Keratinocyte (primary cell): ENCODE measurements at regions not wholly inside any gene's neighbourhood (a gene's known extent, or its start where the extent isn't known, plus 50 kb on each side); places are given as distances from the start of the nearest gene placed in this dataset.

Experiments used
- DNase-seq: peaks from one replicate; pipeline ENCODE4 v3.0.0-alpha.2; 2011; ENCODE audit warnings: low read depth, missing footprints, low spot score
- FAIRE-seq: peaks from 2 replicates; lab custom pipeline; 2011; peaks lifted over from hg19 to GRCh38; lab: Jason Lieb, UNC
- H2AFZ ChIP-seq: 2 replicates; pipeline ENCODE4 v1.6.0; 2012; ENCODE audit warnings: low read length, control low read depth, inconsistent platforms; ENCODE audit not compliant: control insufficient read depth
- H3K27ac ChIP-seq: 2 replicates; pipeline ENCODE4 v1.5.1; 2011; ENCODE audit warnings: low read length; ENCODE audit not compliant: control insufficient read depth, insufficient read depth
- H3K27me3 ChIP-seq: 3 replicates; pipeline ENCODE4 v1.6.0; 2011; ENCODE audit warnings: low read length; ENCODE audit not compliant: control insufficient read depth, insufficient read depth; ENCODE audit errors: extremely low read depth
- H3K36me3 ChIP-seq, 2 experiments: 2 replicates in 1 of 2; 3 replicates in 1 of 2; pipeline ENCODE4 v1.5.1; 2011; ENCODE audit warnings: low read length in 2 of 2, mild to moderate bottlenecking in 1 of 2; ENCODE audit not compliant: control insufficient read depth in 2 of 2, insufficient read depth in 2 of 2; ENCODE audit errors: extremely low read depth in 1 of 2
- H3K4me1 ChIP-seq: 3 replicates; pipeline ENCODE4 v1.5.1; 2011; ENCODE audit warnings: low read length; ENCODE audit not compliant: control insufficient read depth, insufficient read depth; ENCODE audit errors: extremely low read depth
- H3K4me2 ChIP-seq: 3 replicates; pipeline ENCODE4 v1.6.0; 2011; ENCODE audit warnings: low read depth, low read length; ENCODE audit not compliant: control insufficient read depth, insufficient read depth; ENCODE audit errors: extremely low read depth
- H3K4me3 ChIP-seq, 3 experiments: fragments of 200-600 bp in 1 of 3; sonication (generic) in 1 of 3; 2 replicates in 2 of 3; 3 replicates in 1 of 3; pipeline ENCODE4 v1.5.1; 2011 to 2016; ENCODE audit warnings: low read length in 3 of 3, mild to moderate bottlenecking in 3 of 3, control low read depth in 2 of 3, inconsistent platforms in 1 of 3, low read depth in 1 of 3, mixed read lengths in 1 of 3, mixed run types in 1 of 3, moderate library complexity in 1 of 3; ENCODE audit not compliant: control insufficient read depth in 2 of 3, insufficient read depth in 2 of 3; ENCODE audit errors: extremely low read depth in 1 of 3
- H3K79me2 ChIP-seq: 2 replicates; pipeline ENCODE4 v1.6.0; 2012; ENCODE audit warnings: low read length; ENCODE audit not compliant: control insufficient read depth, insufficient read depth
- H3K9ac ChIP-seq: 3 replicates; pipeline ENCODE4 v1.6.0; 2011; ENCODE audit warnings: low read length; ENCODE audit not compliant: control insufficient read depth, insufficient read depth; ENCODE audit errors: extremely low read depth
- H3K9me1 ChIP-seq: 3 replicates; pipeline ENCODE4 v1.6.0; 2011; ENCODE audit warnings: low read length; ENCODE audit not compliant: control insufficient read depth, insufficient read depth; ENCODE audit errors: extremely low read depth
- H3K9me3 ChIP-seq: 2 replicates; pipeline ENCODE4 v1.5.1; 2012; ENCODE audit warnings: low read depth, low read length; ENCODE audit not compliant: control insufficient read depth
- H4K20me1 ChIP-seq: 3 replicates; pipeline ENCODE4 v1.6.0; 2011; ENCODE audit warnings: low read length; ENCODE audit not compliant: control insufficient read depth, insufficient read depth; ENCODE audit errors: extremely low read depth
- CTCF ChIP-seq, 3 experiments: IDR thresholded peaks in 1 of 3; conservative IDR thresholded peaks in 1 of 3; optimal IDR thresholded peaks in 1 of 3; 2 replicates in 2 of 3; 3 replicates in 1 of 3; pipeline versions ENCODE3 to v1.5.1; 2011; ENCODE audit warnings: low read length in 3 of 3, mild to moderate bottlenecking in 3 of 3, moderate library complexity in 2 of 3, control low read depth in 1 of 3, inconsistent platforms in 1 of 3; ENCODE audit not compliant: insufficient read depth in 2 of 3; ENCODE audit errors: extremely low read depth in 1 of 3
- EZH2 ChIP-seq: IDR thresholded peaks from one replicate; pipeline ENCODE4 v1.6.1; 2012; ENCODE audit warnings: inconsistent platforms, mild to moderate bottlenecking, low read length, moderate library complexity
- dilution Hi-C: fragments of 300-500 bp; cut with MboI; formaldehyde crosslinking; loops from one replicate; pipeline ENCODE4 v1.7.0; 2020; ENCODE audit warnings: low sequenced_read_pairs; ENCODE audit not compliant: extremely low pct_ligation_motif_present

- Histone ChIP-seq H3K36me3 (no peaks in the 10 kb centered on the region), H3K27ac (no peak overlapping the region), H3K4me1 (peaks cover 12% of the 10 kb centered on the region), H3K9me1 (no peaks in the 10 kb centered on the region), H3K4me3 (no peak overlapping the region), H3K9ac (no peak overlapping the region), H3K9me3 (no peaks in the 10 kb centered on the region), H3K4me2 (no peak overlapping the region), H4K20me1 (no peaks in the 10 kb centered on the region), H3K79me2 (no peaks in the 10 kb centered on the region), H2AFZ (no peak overlapping the region), H3K27me3 (no peaks in the 10 kb centered on the region)
- TF ChIP-seq EZH2 = no peak
- TF ChIP-seq CTCF (optimal IDR thresholded peaks at IDR 0.05 in 1 of 3, IDR thresholded peaks at IDR 0.05 in 1 of 3, conservative IDR thresholded peaks at IDR 0.05 in 1 of 3; ENCODE audit: extremely low read depth in 1 of 3, insufficient read depth in 2 of 3, low read length in 3 of 3) = no peak
- no peak for DNase-seq
- no peak for FAIRE-seq
- dilution Hi-C loops = no loop called here
These were observed 196.5 kb downstream of the FAM76B start for GRCh38 chr11:95593111-95593510.

GRCh38 chr11:95592471-95592870 is 197.1 kb downstream of the FAM76B start:
- no peak for DNase-seq
- Histone ChIP-seq H3K9me3 (no peaks in the 10 kb centered on the region), H3K9me1 (no peaks in the 10 kb centered on the region), H3K36me3 (no peaks in the 10 kb centered on the region), H4K20me1 (no peaks in the 10 kb centered on the region), H3K4me2 (no peak overlapping the region), H3K79me2 (no peaks in the 10 kb centered on the region), H3K27ac (no peak overlapping the region), H2AFZ (no peak overlapping the region), H3K4me1 (peaks cover 12% of the 10 kb centered on the region), H3K27me3 (no peaks in the 10 kb centered on the region), H3K9ac (no peak overlapping the region), H3K4me3 (no peak overlapping the region)
- dilution Hi-C loops = no loop called here
- TF ChIP-seq CTCF (optimal IDR thresholded peaks at IDR 0.05 in 1 of 3, IDR thresholded peaks at IDR 0.05 in 1 of 3, conservative IDR thresholded peaks at IDR 0.05 in 1 of 3; ENCODE audit: extremely low read depth in 1 of 3, insufficient read depth in 2 of 3, low read length in 3 of 3) (no peak), EZH2 (no peak)
- no peak for FAIRE-seq
